A549 (cell line): ENCODE measurements at regions not wholly inside any gene's neighbourhood (a gene's known extent, or its start where the extent isn't known, plus 50 kb on each side); places are given as distances from the start of the nearest gene placed in this dataset.

ENCODE experiments used
- ATAC-seq, 2 experiments: fragments of 200-7000 bp in 1 of 2; fragments of >200 bp in 1 of 2; cut with Nextera tagmentation in 1 of 2; cut with Tn5 transposase in 1 of 2; 3 replicates each; pipeline versions ENCODE4 v1.8.0 to v1.9.1; 2018 to 2020; ENCODE audit warnings: mild to moderate bottlenecking in 1 of 2, moderate library complexity in 1 of 2
- CTCF ChIA-PET: fragments of 300-600 bp; sonication (Branson Sonifier 250); formaldehyde crosslinking; extraction: SDS; loops from one replicate; lab custom pipeline; 2021; ENCODE audit warnings: antibody characterized with exemption, inconsistent platforms; lab: Yijun Ruan, JAX
- POLR2A ChIA-PET: fragments of 350-600 bp; formaldehyde crosslinking; extraction: SDS; loops from one replicate; lab custom pipeline; 2021; ENCODE audit warnings: antibody characterized with exemption, inconsistent platforms; lab: Yijun Ruan, JAX
- DNase-seq, 2 experiments: peaks; one replicate each; pipeline versions ENCODE4 v3.0.0 to v3.0.0-alpha.2; 2011 to 2016; ENCODE audit warnings: low read depth in 1 of 2, low spot score in 1 of 2
- FAIRE-seq: peaks from 2 replicates; lab custom pipeline; 2011; peaks lifted over from hg19 to GRCh38; lab: Jason Lieb, UNC
- H3K27ac ChIP-seq, 2 experiments: fragments of >200 bp; sonication (Bioruptor Twin); formaldehyde crosslinking; 3 replicates each; pipeline ENCODE4 v1.5.1; 2016 to 2017
- H3K4me1 ChIP-seq: fragments of >200 bp; sonication (Bioruptor Twin); formaldehyde crosslinking; 3 replicates; pipeline ENCODE4 v1.6.1; 2016
- H3K4me2 ChIP-seq: fragments of >200 bp; sonication (Bioruptor Twin); formaldehyde crosslinking; 3 replicates; pipeline ENCODE4 v1.6.1; 2016
- H3K4me3 ChIP-seq: fragments of >200 bp; sonication (Bioruptor Twin); formaldehyde crosslinking; 3 replicates; pipeline ENCODE4 v1.5.1; 2016
- H3K9me3 ChIP-seq: fragments of >200 bp; sonication (Bioruptor Twin); formaldehyde crosslinking; 3 replicates; pipeline ENCODE4 v1.6.1; 2016
- CBX2 ChIP-seq: fragments of 200-600 bp; sonication (generic); IDR thresholded peaks from 2 replicates; pipeline ENCODE4 v1.6.1; 2016; ENCODE audit warnings: low read depth, mild to moderate bottlenecking, borderline replicate concordance
- CHD2 ChIP-seq: fragments of 150-350 bp; IDR thresholded peaks from 2 replicates; pipeline ENCODE4 v1.6.1; 2014; ENCODE audit warnings: low read length; ENCODE audit not compliant: partially characterized antibody
- EP300 ChIP-seq, 2 experiments: fragments of >200 bp; sonication (Bioruptor Twin); formaldehyde crosslinking; IDR thresholded peaks; 2 replicates in 1 of 2; 3 replicates in 1 of 2; pipeline ENCODE4 v1.6.1; 2016 to 2017
- FOSL2 ChIP-seq, 2 experiments: fragments of 450-650 bp in 1 of 2; fragments of >200 bp in 1 of 2; sonication (Bioruptor Twin) in 1 of 2; formaldehyde crosslinking; IDR thresholded peaks; 2 replicates each; pipeline versions ENCODE4 v1.5.0 to v1.6.1; 2016 to 2020; ENCODE audit warnings: mild to moderate bottlenecking in 1 of 2, moderate library complexity in 1 of 2
- HOXB5 ChIP-seq: fragments of 250-450 bp; sonication (Bioruptor Pico); IDR thresholded peaks from 2 replicates; pipeline ENCODE4 v1.5.0; 2020; ENCODE audit warnings: mild to moderate bottlenecking, moderate library complexity
- MAFK ChIP-seq: fragments of 450-650 bp; IDR thresholded peaks from 2 replicates; pipeline ENCODE4 v1.6.1; 2014; ENCODE audit not compliant: partially characterized antibody
- MAZ ChIP-seq: fragments of 150-350 bp; IDR thresholded peaks from 2 replicates; pipeline ENCODE4 v1.6.1; 2014; ENCODE audit warnings: antibody characterized with exemption, low read depth, low read length, borderline replicate concordance
- MYC ChIP-seq: IDR thresholded peaks from 2 replicates; pipeline ENCODE4 v1.6.1; 2012; ENCODE audit warnings: mild to moderate bottlenecking, inconsistent platforms, low read length, improper control_type of control experiment, borderline replicate concordance
- RARB ChIP-seq: fragments of 250-450 bp; sonication (Bioruptor Pico); IDR thresholded peaks from 2 replicates; pipeline ENCODE4 v1.8.0; 2021; ENCODE audit warnings: mild to moderate bottlenecking, moderate library complexity
- SREBF2 ChIP-seq: fragments of 450-650 bp; IDR thresholded peaks from 2 replicates; pipeline ENCODE4 v1.6.1; 2014; ENCODE audit warnings: mild to moderate bottlenecking, moderate library complexity
- TP53 ChIP-seq: fragments of 250-450 bp; sonication (Bioruptor Pico); IDR thresholded peaks from 2 replicates; pipeline ENCODE4 v1.5.0; 2021; ENCODE audit warnings: mild to moderate bottlenecking, moderate library complexity
- ZFP36 ChIP-seq: fragments of 450-650 bp; IDR thresholded peaks from 2 replicates; pipeline ENCODE4 v1.6.1; 2014; ENCODE audit warnings: borderline replicate concordance; ENCODE audit not compliant: partially characterized antibody
- ZNF302 ChIP-seq: fragments of 250-450 bp; sonication (Bioruptor Pico); IDR thresholded peaks from 2 replicates; pipeline ENCODE4 v1.9.0; 2021; ENCODE audit warnings: inconsistent platforms, mild to moderate bottlenecking, moderate library complexity
- WGBS: methylation state at CpG from one replicate; pipeline ENCODE4 v1.1.6; 2017; ENCODE audit errors: missing lambda C conversion rate; 5-methylcytosine and 5-hydroxymethylcytosine counted together
- TF ChIP-seq, protein P1 (sequence below): fragments of 250-450 bp; sonication (Bioruptor Pico); IDR thresholded peaks from 2 replicates; pipeline ENCODE4 v1.5.0; 2020; ENCODE audit warnings: low read depth, mild to moderate bottlenecking, moderate library complexity
- TF ChIP-seq, protein P2 (sequence below): IDR thresholded peaks from 2 replicates; pipeline ENCODE4 v1.6.1; 2012; ENCODE audit warnings: low read depth, borderline replicate concordance
- TF ChIP-seq, protein P3 (sequence below): fragments of >200 bp; sonication (Bioruptor Twin); formaldehyde crosslinking; IDR thresholded peaks from 3 replicates; pipeline ENCODE4 v1.6.1; 2016
- TF ChIP-seq, protein P4 (sequence below): fragments of >200 bp; sonication (Bioruptor Twin); formaldehyde crosslinking; IDR thresholded peaks from 3 replicates; pipeline ENCODE4 v1.5.1; 2016
- TF ChIP-seq, protein P5 (sequence below): IDR thresholded peaks from 2 replicates; pipeline ENCODE4 v1.6.1; 2012

DNA sequence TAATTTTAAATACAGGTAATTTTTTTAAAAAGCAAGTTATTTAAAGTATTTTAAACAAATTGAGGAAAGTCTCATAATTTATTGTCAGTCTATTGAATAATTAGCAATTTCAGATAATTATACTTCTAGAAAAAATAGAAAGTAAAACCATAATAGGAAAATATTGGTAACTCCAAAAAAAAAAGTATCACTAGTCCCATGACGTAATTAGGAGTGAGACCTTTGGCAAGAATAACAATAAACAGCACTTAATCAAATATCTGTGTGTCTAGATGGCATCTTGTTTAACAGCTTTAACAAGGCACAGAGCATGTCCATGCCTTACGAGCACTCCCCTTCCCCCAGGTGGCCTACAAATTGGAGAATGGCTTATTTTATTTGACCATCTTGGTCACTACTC lies 1683.6 kb upstream of the AGA start:
- TF ChIP-seq ZNF302 (CRISPR knock-in tag) (no peak), HOXB5 (CRISPR knock-in tag) (no peak), TP53 (CRISPR knock-in tag) (no peak)
- Histone ChIP-seq H3K9me3 (no peaks in the 10 kb centered on the region), H3K4me2 (no peak overlapping the region), H3K4me1 (no peaks in the 10 kb centered on the region), H3K4me3 (no peak overlapping the region), H3K27ac (no peak overlapping the region)
- FAIRE-seq (no peak), DNase-seq (no peak), ATAC-seq (no peak)
- ChIA-PET POLR2A (no interaction called here), CTCF (no interaction called here)
- 32% methylated on average over 2 of the region's 2 CpGs for WGBS

DNA sequence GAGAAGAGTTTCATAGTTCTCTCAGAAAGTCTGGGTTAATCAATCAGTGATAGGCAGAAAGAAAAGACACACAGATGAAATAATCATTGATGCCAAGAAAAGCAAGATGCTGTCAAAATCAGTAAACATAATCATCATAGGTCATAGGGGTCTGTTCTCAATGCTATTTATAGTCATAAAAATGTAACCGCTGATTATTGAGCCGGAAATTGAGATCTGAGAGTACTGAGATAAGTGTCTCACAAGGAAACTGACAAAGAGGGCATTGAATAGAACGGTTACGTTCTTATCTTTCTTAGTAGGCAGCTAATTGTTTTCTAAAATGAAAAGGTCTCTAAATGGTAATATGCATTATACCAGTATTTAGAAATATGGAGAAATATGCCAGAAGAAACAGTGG lies 1686.1 kb upstream of the AGA start:
- no peak overlapping the region for H3K27ac ChIP-seq
- TF ChIP-seq ZFP36 (no peak), MAFK (no peak), RARB (no peak), CBX2 (no peak), MAZ (no peak), MYC (no peak)
- TF ChIP-seq, protein P1, sequence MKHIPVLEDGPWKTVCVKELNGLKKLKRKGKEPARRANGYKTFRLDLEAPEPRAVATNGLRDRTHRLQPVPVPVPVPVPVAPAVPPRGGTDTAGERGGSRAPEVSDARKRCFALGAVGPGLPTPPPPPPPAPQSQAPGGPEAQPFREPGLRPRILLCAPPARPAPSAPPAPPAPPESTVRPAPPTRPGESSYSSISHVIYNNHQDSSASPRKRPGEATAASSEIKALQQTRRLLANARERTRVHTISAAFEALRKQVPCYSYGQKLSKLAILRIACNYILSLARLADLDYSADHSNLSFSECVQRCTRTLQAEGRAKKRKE = no peak
- H3K9me3 ChIP-seq = no peaks in the 10 kb centered on the region
- CTCF ChIA-PET = no interaction called here
- POLR2A ChIA-PET = no interaction called here
- 38% methylated on average over 4 of the region's 4 CpGs for WGBS
- H3K4me2 ChIP-seq = no peak overlapping the region
- no peak for DNase-seq
- H3K4me1 ChIP-seq = no peaks in the 10 kb centered on the region
- ATAC-seq = no peak
- H3K4me3 ChIP-seq = no peak overlapping the region
- FAIRE-seq = no peak

DNA sequence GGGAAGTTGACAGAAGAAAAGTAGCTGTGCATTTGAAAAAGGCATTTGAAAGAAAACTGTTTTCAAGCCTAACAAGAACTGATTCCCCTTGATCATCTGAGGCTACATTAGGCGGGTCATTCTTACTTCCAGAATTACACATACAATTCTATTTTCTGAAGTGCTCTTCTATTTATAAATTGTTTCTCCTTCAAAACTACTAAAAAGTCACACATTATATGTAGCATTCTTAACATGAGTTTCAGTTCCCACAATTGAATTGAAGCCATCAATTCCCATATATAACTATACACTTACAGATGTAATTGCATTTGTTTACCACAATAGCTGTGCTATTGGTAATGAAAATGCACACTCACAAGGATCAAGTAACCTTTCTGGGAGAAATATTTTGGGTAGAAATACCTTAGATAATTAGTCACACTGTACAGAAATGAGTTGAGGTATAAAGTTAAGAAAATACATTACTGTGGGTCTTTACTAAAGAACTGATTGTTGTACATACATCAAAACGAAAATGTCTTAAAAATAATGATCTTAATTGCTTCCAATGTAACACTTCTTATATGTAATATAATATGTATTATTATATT lies 1688.0 kb upstream of the AGA start:
- Histone ChIP-seq H3K27ac (no peak overlapping the region), H3K4me2 (no peak overlapping the region), H3K4me3 (no peak overlapping the region), H3K4me1 (no peaks in the 10 kb centered on the region), H3K9me3 (no peaks in the 10 kb centered on the region)
- ChIA-PET CTCF (no interaction called here), POLR2A (no interaction called here)
- DNase-seq (no peak), ATAC-seq (no peak), FAIRE-seq (no peak)
- 23% methylated on average over 2 of the region's 2 CpGs for WGBS
- TF ChIP-seq CHD2 = no peak
- TF ChIP-seq, protein P2, sequence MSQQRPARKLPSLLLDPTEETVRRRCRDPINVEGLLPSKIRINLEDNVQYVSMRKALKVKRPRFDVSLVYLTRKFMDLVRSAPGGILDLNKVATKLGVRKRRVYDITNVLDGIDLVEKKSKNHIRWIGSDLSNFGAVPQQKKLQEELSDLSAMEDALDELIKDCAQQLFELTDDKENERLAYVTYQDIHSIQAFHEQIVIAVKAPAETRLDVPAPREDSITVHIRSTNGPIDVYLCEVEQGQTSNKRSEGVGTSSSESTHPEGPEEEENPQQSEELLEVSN = no peak
- TF ChIP-seq HOXB5 (CRISPR knock-in tag) = no peak
- TF ChIP-seq, protein P3, sequence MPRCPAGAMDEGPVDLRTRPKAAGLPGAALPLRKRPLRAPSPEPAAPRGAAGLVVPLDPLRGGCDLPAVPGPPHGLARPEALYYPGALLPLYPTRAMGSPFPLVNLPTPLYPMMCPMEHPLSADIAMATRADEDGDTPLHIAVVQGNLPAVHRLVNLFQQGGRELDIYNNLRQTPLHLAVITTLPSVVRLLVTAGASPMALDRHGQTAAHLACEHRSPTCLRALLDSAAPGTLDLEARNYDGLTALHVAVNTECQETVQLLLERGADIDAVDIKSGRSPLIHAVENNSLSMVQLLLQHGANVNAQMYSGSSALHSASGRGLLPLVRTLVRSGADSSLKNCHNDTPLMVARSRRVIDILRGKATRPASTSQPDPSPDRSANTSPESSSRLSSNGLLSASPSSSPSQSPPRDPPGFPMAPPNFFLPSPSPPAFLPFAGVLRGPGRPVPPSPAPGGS = no peak
- no peak for TF ChIP-seq SREBF2
- no peak for TF ChIP-seq EP300 (IDR thresholded peaks at IDR 0.05)
- TF ChIP-seq, protein P4, sequence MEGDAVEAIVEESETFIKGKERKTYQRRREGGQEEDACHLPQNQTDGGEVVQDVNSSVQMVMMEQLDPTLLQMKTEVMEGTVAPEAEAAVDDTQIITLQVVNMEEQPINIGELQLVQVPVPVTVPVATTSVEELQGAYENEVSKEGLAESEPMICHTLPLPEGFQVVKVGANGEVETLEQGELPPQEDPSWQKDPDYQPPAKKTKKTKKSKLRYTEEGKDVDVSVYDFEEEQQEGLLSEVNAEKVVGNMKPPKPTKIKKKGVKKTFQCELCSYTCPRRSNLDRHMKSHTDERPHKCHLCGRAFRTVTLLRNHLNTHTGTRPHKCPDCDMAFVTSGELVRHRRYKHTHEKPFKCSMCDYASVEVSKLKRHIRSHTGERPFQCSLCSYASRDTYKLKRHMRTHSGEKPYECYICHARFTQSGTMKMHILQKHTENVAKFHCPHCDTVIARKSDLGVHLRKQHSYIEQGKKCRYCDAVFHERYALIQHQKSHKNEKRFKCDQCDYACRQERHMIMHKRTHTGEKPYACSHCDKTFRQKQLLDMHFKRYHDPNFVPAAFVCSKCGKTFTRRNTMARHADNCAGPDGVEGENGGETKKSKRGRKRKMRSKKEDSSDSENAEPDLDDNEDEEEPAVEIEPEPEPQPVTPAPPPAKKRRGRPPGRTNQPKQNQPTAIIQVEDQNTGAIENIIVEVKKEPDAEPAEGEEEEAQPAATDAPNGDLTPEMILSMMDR = no peak
- no peak for TF ChIP-seq FOSL2 (IDR thresholded peaks at IDR 0.05)
- no peak for TF ChIP-seq FOSL2 (CRISPR knock-in tag; IDR thresholded peaks at IDR 0.05)
- no peak for TF ChIP-seq MAZ
- TF ChIP-seq, protein P5, sequence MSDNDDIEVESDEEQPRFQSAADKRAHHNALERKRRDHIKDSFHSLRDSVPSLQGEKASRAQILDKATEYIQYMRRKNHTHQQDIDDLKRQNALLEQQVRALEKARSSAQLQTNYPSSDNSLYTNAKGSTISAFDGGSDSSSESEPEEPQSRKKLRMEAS = no peak
